Esophagus (tissue), 2 donors: ENCODE measurements at regions not wholly inside any gene's neighbourhood (a gene's known extent, or its start where the extent isn't known, plus 50 kb on each side); places are given as distances from the start of the nearest gene placed in this dataset.

Experiments used
- H3K27ac ChIP-seq, 2 donors: one replicate each; pipeline ENCODE4 v1.5.1; 2013; ENCODE audit warnings: low read depth in 2 of 2, mild to moderate bottlenecking in 2 of 2, inconsistent platforms in 1 of 2, low read length in 1 of 2, moderate library complexity in 1 of 2
- H3K27me3 ChIP-seq, 2 donors: one replicate each; pipeline ENCODE4 v1.6.1; 2013; ENCODE audit warnings: low read length in 2 of 2, control low read depth in 1 of 2, mild to moderate bottlenecking in 1 of 2; ENCODE audit not compliant: insufficient read depth in 2 of 2, control insufficient read depth in 1 of 2
- H3K36me3 ChIP-seq, 2 donors: one replicate each; pipeline ENCODE4 v1.6.1; 2013; ENCODE audit warnings: low read length in 1 of 2; ENCODE audit not compliant: control insufficient read depth in 2 of 2, insufficient read depth in 2 of 2
- H3K4me1 ChIP-seq, 2 donors: one replicate each; pipeline ENCODE4 v1.6.1; 2013; ENCODE audit warnings: low read length in 1 of 2; ENCODE audit not compliant: control insufficient read depth in 2 of 2, insufficient read depth in 2 of 2
- H3K4me3 ChIP-seq, 2 donors: one replicate each; pipeline ENCODE4 v1.5.1; 2013; ENCODE audit warnings: low read length in 2 of 2, mild to moderate bottlenecking in 2 of 2, low read depth in 1 of 2, moderate library complexity in 1 of 2
- H3K9me3 ChIP-seq, 2 donors: one replicate each; pipeline ENCODE4 v1.6.1; 2013; ENCODE audit warnings: mild to moderate bottlenecking in 2 of 2, low read depth in 1 of 2, low read length in 1 of 2, moderate library complexity in 1 of 2; ENCODE audit not compliant: control insufficient read depth in 2 of 2, insufficient read depth in 1 of 2
- WGBS, 2 donors: extraction: QIAGEN DNeasy Blood & Tissue Kit; methylation state at CpG; one replicate each; pipeline ENCODE4 v1.1.7; 2013; 5-methylcytosine and 5-hydroxymethylcytosine counted together
- donor health status: healthy with polysubstance abuse.
- donor health status: Bipolar disorder and iron deficiency.

DNA sequence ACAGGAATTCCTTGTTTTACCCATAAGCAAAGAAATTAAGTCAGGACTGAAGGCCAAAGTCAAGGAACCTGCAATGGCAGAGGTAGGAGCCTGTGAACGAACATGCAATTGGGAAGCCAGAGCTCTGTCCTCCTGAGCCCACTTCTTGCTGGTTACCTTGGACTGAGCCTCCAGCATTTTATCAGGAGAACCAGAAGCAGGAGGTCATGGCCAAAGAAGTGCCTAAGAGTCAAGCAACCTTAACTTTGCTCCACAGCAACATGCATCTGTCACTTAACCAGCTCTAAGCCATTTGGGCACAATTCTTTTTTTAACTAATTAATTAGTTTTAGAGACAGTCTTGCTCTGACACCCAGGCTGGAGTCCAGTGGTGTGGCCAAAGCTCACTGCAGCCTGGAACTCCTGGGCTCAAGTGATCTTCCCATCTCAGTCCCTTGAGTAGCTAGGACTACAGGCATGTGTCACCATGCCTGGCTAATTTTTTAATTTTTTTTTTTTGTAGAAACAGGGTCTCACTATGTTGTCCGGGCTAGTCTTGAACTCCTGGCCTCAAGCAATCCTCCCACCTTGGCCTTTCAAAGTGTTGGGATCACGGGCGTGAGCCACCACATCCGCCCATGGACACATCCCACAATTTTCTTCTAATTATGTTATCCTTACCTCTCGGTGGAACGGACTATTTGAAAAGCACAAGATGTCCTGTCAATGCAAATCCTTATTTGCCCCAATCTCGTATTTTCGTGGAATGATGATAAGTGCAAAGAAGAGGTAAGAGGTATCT is 334.2 kb downstream of the CD83 start:
- WGBS, 2 donors = 93% methylated on average over 9 of the region's 9 CpGs
- Histone ChIP-seq H3K4me1 (peaks cover 0 to 3% of the 10 kb centered on the region in 2 donors), H3K9me3 (no peaks in the 10 kb centered on the region), H3K27ac (no peak overlapping the region), H3K27me3 (no peaks in the 10 kb centered on the region), H3K36me3 (no peaks in the 10 kb centered on the region), H3K4me3 (no peak overlapping the region)

- Histone ChIP-seq H3K36me3 (no peaks in the 10 kb centered on the region), H3K4me3 (no peak overlapping the region), H3K27ac (no peak overlapping the region), H3K4me1 (peaks cover 0 to 3% of the 10 kb centered on the region in 2 donors), H3K9me3 (no peaks in the 10 kb centered on the region), H3K27me3 (no peaks in the 10 kb centered on the region)
- 74 to 78% methylated on average over 17 of the region's 17 CpGs for WGBS, 2 donors
Observed at GRCh38 chr6:14452567-14453527, 335.3 kb downstream of the CD83 start.

DNA sequence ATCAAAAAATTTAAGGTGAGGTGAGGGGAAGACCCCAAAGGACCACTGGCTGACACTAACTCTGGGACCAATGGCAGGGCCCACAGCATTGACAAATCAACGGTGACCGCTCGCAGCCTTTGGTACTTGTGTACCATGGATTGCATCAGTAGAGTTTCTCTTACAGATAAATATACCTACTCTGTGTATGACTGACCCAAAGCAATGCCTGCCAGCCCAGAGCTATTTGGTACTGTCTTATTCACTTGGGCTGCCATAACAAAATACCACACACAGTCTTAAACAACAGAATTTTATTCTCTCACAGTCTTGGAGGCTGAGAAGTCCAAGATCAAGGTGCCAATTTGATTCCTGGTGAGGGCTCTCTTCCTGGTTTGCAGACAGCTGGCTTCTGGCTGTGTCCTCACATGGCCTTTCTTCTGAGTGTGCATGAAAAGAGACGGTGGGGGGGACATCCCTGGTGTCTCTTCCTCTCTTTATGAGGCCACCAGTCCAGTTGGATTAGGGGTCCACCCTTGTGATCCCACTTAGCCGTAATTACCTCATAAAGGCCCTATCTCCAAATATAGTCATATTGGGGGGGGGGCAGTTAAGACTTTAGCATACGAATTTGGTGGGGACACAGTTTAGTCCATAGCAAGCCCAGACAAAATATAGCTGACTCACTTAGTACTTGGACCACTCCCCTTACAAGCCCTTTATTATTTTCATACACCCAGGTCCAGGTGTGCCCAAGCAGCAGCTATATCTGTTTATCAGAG is 336.3 kb downstream of the CD83 start:
- no peaks in the 10 kb centered on the region for H3K36me3 ChIP-seq
- H3K9me3 ChIP-seq = no peaks in the 10 kb centered on the region
- no peaks in the 10 kb centered on the region for H3K27me3 ChIP-seq
- H3K27ac ChIP-seq = no peak overlapping the region
- peaks cover 0 to 3% of the 10 kb centered on the region in 2 donors for H3K4me1 ChIP-seq
- 86% methylated on average over 6 of the region's 6 CpGs for WGBS, 2 donors
- no peak overlapping the region for H3K4me3 ChIP-seq

- Histone ChIP-seq H3K4me1 (peaks cover 0 to 3% of the 10 kb centered on the region in 2 donors), H3K9me3 (no peaks in the 10 kb centered on the region)
Observed at GRCh38 chr6:14454473-14454775, 336.9 kb downstream of the CD83 start.

GRCh38 chr6:14455427-14455826 is 337.9 kb downstream of the CD83 start:
- no peaks in the 10 kb centered on the region for H3K36me3 ChIP-seq
- no peaks in the 10 kb centered on the region for H3K9me3 ChIP-seq
- 77 to 78% methylated on average over 3 of the region's 3 CpGs for WGBS, 2 donors
- H3K4me3 ChIP-seq = no peak overlapping the region
- peaks cover 0 to 3% of the 10 kb centered on the region in 2 donors for H3K4me1 ChIP-seq
- H3K27me3 ChIP-seq = no peaks in the 10 kb centered on the region
- H3K27ac ChIP-seq = no peak overlapping the region

More at GRCh38 chr6:14454473-14454775, 336.9 kb downstream of the CD83 start:
- H3K27me3 ChIP-seq = no peaks in the 10 kb centered on the region
- no peaks in the 10 kb centered on the region for H3K36me3 ChIP-seq
- no peak overlapping the region for H3K27ac ChIP-seq
- WGBS, 2 donors = 69 to 74% methylated on average over 4 of the region's 4 CpGs
- H3K4me3 ChIP-seq = no peak overlapping the region

DNA sequence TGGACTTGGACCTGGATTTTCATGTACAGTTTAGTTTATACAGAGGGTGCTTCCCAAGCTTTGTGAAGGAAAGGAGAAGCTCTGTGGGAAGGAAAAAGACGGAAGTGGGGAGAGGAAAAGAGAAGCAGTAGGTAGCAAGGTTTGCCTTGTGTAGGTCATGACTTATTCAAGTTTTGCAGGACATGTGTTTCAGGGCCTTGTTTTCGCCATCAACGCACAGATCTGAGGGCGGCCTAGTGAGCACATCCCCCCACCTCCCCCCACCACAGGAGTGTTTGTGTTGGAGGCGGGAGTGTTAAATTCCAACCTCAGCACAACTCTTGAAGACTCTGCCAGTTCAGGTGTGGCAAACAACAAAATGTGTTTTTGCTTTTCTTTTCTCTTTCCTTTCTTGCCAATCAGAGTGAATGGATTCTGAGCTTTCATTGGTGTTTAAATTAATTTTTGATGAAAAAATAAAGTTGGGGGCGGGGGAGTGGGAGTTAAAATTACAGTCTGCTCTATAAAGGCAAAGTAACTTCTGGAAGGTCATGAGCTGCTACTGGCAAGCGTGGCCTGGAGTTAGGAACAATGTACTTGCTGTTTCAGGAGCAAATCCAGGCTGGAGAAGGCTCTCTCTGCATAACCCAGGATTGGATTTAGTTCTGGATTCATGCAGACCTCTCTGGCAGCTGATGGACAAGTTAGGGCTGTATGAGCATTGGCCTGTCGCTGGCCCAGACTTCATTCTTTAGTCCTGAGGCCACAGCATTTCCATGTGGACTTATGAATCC is 338.5 kb downstream of the CD83 start:
- Histone ChIP-seq H3K36me3 (no peaks in the 10 kb centered on the region), H3K4me1 (peaks cover 0 to 3% of the 10 kb centered on the region in 2 donors), H3K4me3 (no peak overlapping the region), H3K9me3 (no peaks in the 10 kb centered on the region), H3K27ac (no peak overlapping the region), H3K27me3 (no peaks in the 10 kb centered on the region)
- WGBS, 2 donors = 93% methylated on average over 8 of the region's 8 CpGs

GRCh38 chr6:14456941-14457340 is 339.4 kb downstream of the CD83 start:
- Histone ChIP-seq H3K27me3 (no peaks in the 10 kb centered on the region), H3K4me3 (no peak overlapping the region), H3K9me3 (no peaks in the 10 kb centered on the region), H3K36me3 (no peaks in the 10 kb centered on the region), H3K27ac (no peak overlapping the region), H3K4me1 (peaks cover 0 to 3% of the 10 kb centered on the region in 2 donors)
- 80 to 83% methylated on average over 1 of the region's 1 CpG for WGBS, 2 donors

- Histone ChIP-seq H3K4me3 (no peak overlapping the region), H3K36me3 (no peaks in the 10 kb centered on the region), H3K4me1 (peaks cover 0 to 2% of the 10 kb centered on the region in 2 donors), H3K27me3 (no peaks in the 10 kb centered on the region), H3K27ac (no peak overlapping the region), H3K9me3 (no peaks in the 10 kb centered on the region)
- 57 to 62% methylated on average over 5 of the region's 5 CpGs for WGBS, 2 donors
Observed at GRCh38 chr6:14458669-14459266, 341.2 kb downstream of the CD83 start.
